DND-41 (cell line): ENCODE measurements at regions not wholly inside any gene's neighbourhood (a gene's known extent, or its start where the extent isn't known, plus 50 kb on each side); places are given as distances from the start of the nearest gene placed in this dataset.

ENCODE experiments used
- ATAC-seq: fragments of 200-7000 bp; cut with Tn5 transposase; 3 replicates; pipeline ENCODE4 v1.9.1; 2021; ENCODE audit warnings: low read depth; ENCODE audit not compliant: insufficient read depth
- DNase-seq: peaks from one replicate; pipeline ENCODE4 v3.0.0-alpha.2; 2020
- H2AFZ ChIP-seq: 2 replicates; pipeline ENCODE4 v1.6.0; 2012; ENCODE audit warnings: low read depth, low read length
- H3K27ac ChIP-seq: 2 replicates; pipeline ENCODE4 v1.5.1; 2012; ENCODE audit warnings: low read length, inconsistent platforms
- H3K27me3 ChIP-seq: fragments of 200-600 bp; sonication (generic); 2 replicates; pipeline ENCODE4 v1.6.0; 2012; ENCODE audit warnings: low read length, mild to moderate bottlenecking, inconsistent platforms; ENCODE audit not compliant: insufficient read depth, poor library complexity
- H3K36me3 ChIP-seq: 2 replicates; pipeline ENCODE4 v1.5.1; 2012; ENCODE audit warnings: low read length, inconsistent platforms; ENCODE audit not compliant: insufficient read depth
- H3K4me1 ChIP-seq: 2 replicates; pipeline ENCODE4 v1.5.1; 2012; ENCODE audit warnings: mild to moderate bottlenecking, low read length; ENCODE audit not compliant: insufficient read depth
- H3K4me2 ChIP-seq: 2 replicates; pipeline ENCODE4 v1.6.0; 2012; ENCODE audit warnings: mild to moderate bottlenecking, moderate library complexity, low read length, inconsistent platforms; ENCODE audit not compliant: insufficient read depth
- H3K4me3 ChIP-seq, 2 experiments: fragments of 200-600 bp in 1 of 2; shearing (Covaris generic) in 1 of 2; 2 replicates each; pipeline ENCODE4 v1.5.1; 2012 to 2016; ENCODE audit warnings: inconsistent platforms in 2 of 2, low read length in 2 of 2, mild to moderate bottlenecking in 2 of 2, low read depth in 1 of 2, moderate library complexity in 1 of 2
- H3K79me2 ChIP-seq: 2 replicates; pipeline ENCODE4 v1.6.0; 2012; ENCODE audit warnings: low read length, inconsistent platforms; ENCODE audit not compliant: insufficient read depth
- H3K9ac ChIP-seq: 2 replicates; pipeline ENCODE4 v1.6.0; 2012; ENCODE audit warnings: low read depth, mild to moderate bottlenecking, inconsistent platforms, low read length, moderate library complexity
- H3K9me3 ChIP-seq: 2 replicates; pipeline ENCODE4 v1.5.1; 2012; ENCODE audit warnings: low read length, moderate library complexity, mild to moderate bottlenecking, inconsistent platforms; ENCODE audit not compliant: insufficient read depth, severe bottlenecking
- H4K20me1 ChIP-seq: 2 replicates; pipeline ENCODE4 v1.6.0; 2012; ENCODE audit warnings: low read length; ENCODE audit not compliant: insufficient read depth
- EZH2 ChIP-seq: IDR thresholded peaks from 3 replicates; pipeline ENCODE4 v1.6.1; 2012; ENCODE audit warnings: borderline replicate concordance, low read depth, mild to moderate bottlenecking, moderate library complexity, low read length, inconsistent platforms; ENCODE audit not compliant: severe bottlenecking
- TF ChIP-seq, protein P1 (sequence below): IDR thresholded peaks from 2 replicates; pipeline ENCODE4 v1.5.1; 2012; ENCODE audit warnings: borderline replicate concordance, low read length, moderate library complexity, mild to moderate bottlenecking; ENCODE audit not compliant: poor library complexity, severe bottlenecking; ENCODE audit errors: extremely low read depth

DNA sequence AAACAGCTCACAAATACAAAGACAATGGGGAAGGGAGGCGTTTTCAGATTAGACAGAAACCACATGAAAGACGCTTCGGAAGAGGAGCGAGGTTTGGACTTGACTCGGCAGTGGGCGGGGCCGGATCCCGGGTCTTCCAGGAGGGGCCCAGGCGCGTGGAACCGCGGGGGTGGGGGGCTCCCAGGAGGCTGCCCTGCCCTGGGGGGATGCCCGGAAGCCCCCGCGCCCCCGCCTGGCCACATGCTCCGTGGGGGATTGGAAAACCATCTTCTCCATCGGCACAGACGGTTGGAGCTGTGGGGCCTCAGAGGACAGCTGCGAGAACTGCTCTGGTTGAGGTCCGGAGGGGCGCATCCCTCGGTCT lies 186.0 kb upstream of the SHH start:
- H3K9ac ChIP-seq: no peak overlapping the region

DNA sequence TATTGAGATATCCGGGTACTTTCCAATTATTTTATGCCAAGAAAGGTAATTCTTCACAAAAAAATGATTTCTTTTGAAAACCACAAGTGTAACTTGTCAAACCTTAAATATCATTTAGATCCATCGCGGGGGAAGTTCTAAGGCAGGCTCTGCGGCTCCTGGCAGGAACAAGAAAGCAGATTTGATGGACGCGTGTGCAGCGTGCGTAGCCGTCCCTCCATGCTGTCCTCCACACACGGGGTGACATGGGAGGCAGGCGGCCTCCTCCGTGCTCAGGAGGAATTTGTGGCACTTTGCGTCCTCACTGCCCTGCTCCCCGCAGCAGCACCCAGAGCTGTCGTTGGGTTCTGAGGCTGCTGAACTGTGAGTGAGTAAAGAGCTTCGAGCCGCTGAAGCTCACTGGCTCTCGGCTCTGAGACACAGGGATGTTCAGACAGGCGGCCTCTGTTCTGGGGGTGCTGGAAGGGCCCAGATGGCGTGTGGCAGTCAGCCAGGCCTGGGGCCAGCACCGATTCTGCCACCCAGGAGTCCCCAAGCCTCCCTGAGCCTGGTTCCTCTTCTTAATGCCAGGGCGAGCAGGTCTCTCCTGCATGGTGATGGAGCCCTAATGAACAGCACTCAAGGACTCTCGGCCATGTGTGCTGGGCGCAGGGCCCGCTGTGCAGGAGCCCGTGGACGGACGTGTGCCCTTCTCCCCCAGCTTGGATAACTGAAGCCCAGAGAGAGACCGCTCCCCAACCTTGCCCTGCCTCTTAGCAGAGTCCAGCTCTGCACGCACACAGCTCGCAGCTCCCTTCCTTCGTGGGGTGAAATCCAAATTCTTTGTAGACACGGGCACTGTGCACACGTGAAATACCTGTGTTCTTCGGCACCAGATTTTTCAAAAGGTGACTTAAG lies 185.4 kb upstream of the SHH start:
- Histone ChIP-seq H3K27me3 (peaks cover 7% of the 10 kb centered on the region), H3K4me2 (no peak overlapping the region)

More for the DNA sequence above, 186.0 kb upstream of the SHH start:
- no peaks in the 10 kb centered on the region for H3K36me3 ChIP-seq
- H4K20me1 ChIP-seq: no peaks in the 10 kb centered on the region; the same call in 1 of the 2 replicates
- no peaks in the 10 kb centered on the region for H3K9me3 ChIP-seq
- H3K4me3 ChIP-seq: no peak overlapping the region
- DNase-seq: peak; percentile 12
- TF ChIP-seq, protein P1, sequence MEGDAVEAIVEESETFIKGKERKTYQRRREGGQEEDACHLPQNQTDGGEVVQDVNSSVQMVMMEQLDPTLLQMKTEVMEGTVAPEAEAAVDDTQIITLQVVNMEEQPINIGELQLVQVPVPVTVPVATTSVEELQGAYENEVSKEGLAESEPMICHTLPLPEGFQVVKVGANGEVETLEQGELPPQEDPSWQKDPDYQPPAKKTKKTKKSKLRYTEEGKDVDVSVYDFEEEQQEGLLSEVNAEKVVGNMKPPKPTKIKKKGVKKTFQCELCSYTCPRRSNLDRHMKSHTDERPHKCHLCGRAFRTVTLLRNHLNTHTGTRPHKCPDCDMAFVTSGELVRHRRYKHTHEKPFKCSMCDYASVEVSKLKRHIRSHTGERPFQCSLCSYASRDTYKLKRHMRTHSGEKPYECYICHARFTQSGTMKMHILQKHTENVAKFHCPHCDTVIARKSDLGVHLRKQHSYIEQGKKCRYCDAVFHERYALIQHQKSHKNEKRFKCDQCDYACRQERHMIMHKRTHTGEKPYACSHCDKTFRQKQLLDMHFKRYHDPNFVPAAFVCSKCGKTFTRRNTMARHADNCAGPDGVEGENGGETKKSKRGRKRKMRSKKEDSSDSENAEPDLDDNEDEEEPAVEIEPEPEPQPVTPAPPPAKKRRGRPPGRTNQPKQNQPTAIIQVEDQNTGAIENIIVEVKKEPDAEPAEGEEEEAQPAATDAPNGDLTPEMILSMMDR: no peak
- no peak for TF ChIP-seq EZH2
- H3K27ac ChIP-seq: no peak overlapping the region
- no peaks in the 10 kb centered on the region for H3K4me1 ChIP-seq
- no peak; the same call in 2 of the 3 replicates for ATAC-seq
- no peaks in the 10 kb centered on the region for H3K79me2 ChIP-seq
- H3K4me2 ChIP-seq: no peak overlapping the region
- H3K27me3 ChIP-seq: peaks cover 7% of the 10 kb centered on the region
- H2AFZ ChIP-seq: no peak overlapping the region

DNA sequence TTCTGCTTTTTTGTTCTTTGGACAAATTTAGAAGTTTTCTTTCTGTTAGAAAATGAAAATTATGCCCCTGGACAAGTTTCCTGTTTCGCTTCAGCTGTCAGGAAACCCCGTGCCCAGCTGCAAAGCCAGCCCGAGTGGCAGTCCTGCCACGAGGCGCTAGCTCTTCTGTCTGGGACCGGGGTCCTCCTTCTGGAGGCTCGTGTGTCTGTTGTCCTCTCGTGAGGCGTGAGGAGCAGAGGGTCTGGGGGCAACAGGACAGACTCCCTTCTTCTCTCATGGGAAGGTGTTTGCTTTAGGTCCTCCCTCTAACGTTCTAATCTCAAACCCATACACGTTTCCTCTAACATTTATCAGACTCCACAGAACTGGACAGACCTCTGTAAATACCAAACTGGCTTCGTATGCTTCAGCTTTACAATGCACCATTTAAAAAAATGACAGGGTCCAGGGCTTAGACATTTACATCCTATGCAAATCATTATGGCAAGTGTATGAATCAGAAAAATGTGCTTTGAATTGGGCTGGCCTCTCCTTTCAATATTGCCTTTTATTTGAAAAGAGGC lies 184.5 kb upstream of the SHH start:
- Histone ChIP-seq H3K4me2 (no peak overlapping the region), H3K36me3 (no peaks in the 10 kb centered on the region), H3K9me3 (no peaks in the 10 kb centered on the region), H4K20me1 (no peaks in the 10 kb centered on the region; the same call in 1 of the 2 replicates), H3K79me2 (no peaks in the 10 kb centered on the region), H3K9ac (no peak overlapping the region), H3K4me1 (no peaks in the 10 kb centered on the region), H3K27ac (no peak overlapping the region), H3K4me3 (no peak overlapping the region), H2AFZ (no peak overlapping the region), H3K27me3 (peaks cover 7% of the 10 kb centered on the region)
- ATAC-seq (no peak), DNase-seq (no peak)
- no peak for TF ChIP-seq EZH2
- TF ChIP-seq, protein P1: no peak

More for the DNA sequence above, 185.4 kb upstream of the SHH start:
- H3K9ac ChIP-seq: no peak overlapping the region
- H3K36me3 ChIP-seq: no peaks in the 10 kb centered on the region
- H3K9me3 ChIP-seq: no peaks in the 10 kb centered on the region
- H2AFZ ChIP-seq: no peak overlapping the region
- H3K4me3 ChIP-seq: no peak overlapping the region
- no peaks in the 10 kb centered on the region for H3K79me2 ChIP-seq
- no peaks in the 10 kb centered on the region for H3K4me1 ChIP-seq
- ATAC-seq (no peak), DNase-seq (no peak)
- no peaks in the 10 kb centered on the region; the same call in 1 of the 2 replicates for H4K20me1 ChIP-seq
- H3K27ac ChIP-seq: no peak overlapping the region
- TF ChIP-seq, protein P1: no peak
- no peak for TF ChIP-seq EZH2
